Subcutaneous adipose tissue (tissue), 1 donor: ENCODE measurements at regions not wholly inside any gene's neighbourhood (a gene's known extent, or its start where the extent isn't known, plus 50 kb on each side); places are given as distances from the start of the nearest gene placed in this dataset.
A peak's percentile ranks its signal among the peaks of the same experiment; 100 is the strongest.

ENCODE experiments used
- small RNA-seq: library from RNA; depleted of rRNA; stranded (forward); fragments of <200 nt; gene quantifications from one replicate; pipeline ENCODE3, GENCODE V24; 2016
- TF ChIP-seq, protein P1 (sequence below): fragments of 450-650 bp; IDR thresholded peaks from one replicate; pipeline ENCODE4 v1.5.1; 2016; ENCODE audit warnings: low read depth, mild to moderate bottlenecking, control low read depth, antibody characterized with exemption, moderate library complexity

DNA sequence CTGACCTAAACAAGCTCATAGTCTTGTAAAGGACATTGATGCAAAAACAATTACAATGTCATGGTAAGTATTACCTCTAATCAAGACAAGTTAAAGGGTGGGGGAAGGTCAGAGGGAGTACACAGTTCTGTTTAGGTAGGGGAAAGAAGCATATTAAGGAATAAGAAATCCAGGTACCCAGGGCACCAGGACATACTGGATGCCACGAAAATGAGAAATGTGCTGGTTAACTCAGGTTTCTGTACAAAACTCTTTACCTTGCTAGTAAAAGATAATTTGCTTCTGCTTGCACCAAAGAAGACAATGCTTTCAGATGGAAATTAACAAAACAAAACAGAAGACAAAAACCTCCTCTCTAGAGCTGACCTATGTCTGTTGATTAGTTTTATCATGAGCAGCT, 70.7 kb upstream of the MED13 start:
- TF ChIP-seq, protein P1, sequence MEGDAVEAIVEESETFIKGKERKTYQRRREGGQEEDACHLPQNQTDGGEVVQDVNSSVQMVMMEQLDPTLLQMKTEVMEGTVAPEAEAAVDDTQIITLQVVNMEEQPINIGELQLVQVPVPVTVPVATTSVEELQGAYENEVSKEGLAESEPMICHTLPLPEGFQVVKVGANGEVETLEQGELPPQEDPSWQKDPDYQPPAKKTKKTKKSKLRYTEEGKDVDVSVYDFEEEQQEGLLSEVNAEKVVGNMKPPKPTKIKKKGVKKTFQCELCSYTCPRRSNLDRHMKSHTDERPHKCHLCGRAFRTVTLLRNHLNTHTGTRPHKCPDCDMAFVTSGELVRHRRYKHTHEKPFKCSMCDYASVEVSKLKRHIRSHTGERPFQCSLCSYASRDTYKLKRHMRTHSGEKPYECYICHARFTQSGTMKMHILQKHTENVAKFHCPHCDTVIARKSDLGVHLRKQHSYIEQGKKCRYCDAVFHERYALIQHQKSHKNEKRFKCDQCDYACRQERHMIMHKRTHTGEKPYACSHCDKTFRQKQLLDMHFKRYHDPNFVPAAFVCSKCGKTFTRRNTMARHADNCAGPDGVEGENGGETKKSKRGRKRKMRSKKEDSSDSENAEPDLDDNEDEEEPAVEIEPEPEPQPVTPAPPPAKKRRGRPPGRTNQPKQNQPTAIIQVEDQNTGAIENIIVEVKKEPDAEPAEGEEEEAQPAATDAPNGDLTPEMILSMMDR = peak; percentile 75

DNA sequence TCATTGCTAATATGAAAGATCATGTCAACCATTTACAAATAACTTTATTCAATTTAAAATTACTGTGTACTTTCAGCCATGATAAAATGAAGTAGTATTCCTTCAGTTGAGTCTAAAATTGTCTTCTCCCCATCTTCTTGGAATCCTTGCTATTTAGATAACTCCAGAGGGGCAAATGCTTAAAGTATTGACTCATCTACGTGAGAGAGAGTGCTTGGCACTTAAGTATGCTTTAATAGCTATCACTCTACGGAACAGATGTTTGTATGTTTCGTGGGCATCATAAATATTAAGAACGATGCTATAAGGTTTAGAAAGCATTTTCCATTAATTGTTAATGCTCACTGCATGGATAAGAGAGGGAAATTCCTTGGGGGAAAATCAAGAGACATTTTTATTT, 69.3 kb upstream of the MED13 start:
- TF ChIP-seq, protein P1 = no peak

DNA sequence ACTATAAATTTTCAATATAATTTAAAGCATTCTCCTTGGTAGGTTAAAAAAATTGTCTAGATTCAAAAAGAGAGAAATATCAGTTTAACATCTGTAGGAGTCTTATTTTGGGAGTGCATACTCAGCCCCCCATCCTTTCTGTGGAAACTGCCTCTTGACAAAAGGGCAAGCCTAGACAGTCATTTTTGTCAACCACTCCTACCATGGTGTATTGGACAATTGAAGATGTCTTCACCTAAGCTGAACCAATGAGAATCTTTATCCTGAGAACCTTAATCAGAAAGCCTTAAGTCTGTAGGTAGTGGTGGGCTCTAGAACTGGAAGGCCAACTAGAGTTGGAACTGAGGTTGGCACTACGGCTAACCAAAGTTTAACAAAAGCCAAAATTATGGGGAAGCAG, 65.7 kb upstream of the MED13 start:
- TF ChIP-seq, protein P1 = no peak

DNA sequence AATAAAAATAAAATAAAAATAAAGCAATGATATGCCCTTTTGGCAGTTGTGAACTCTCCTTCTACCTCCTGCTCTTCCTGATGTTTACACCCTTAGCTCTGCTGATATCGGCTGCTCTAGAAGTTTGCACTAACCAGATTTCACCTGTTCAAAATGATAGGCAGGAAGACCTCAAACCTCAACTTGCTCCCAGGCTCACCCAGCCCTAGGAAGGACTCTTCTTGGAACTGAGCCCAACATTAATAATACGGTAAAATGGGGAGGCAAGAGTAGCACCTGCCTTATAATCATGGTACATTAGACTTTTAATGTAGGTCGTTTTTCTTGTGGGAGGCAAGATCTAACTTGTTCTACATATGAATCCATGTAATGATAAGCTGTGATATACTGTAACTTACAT, 61.2 kb upstream of the MED13 start:
- TF ChIP-seq, protein P1 = no peak

DNA sequence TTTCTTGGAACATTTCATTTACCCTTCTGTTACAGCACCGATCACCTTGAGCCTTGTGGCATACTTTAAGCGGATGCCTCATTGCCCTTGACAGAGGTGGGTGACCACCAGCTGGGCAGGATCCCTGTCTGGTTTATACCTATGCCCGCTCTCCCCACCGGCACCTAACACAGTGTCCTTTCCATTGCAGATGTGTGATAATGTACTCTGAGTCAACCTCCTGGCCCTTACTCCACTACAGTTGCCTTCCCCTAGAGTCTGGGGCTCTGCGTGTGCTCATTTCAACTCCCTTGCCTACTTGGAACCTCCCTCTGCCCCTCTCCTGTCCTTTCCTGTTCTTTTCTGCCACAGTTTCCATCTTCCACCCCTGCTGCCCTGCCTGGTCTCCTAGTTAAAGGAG, 60.2 kb upstream of the MED13 start:
- TF ChIP-seq, protein P1 = no peak

GRCh38 chr17:62121025-62121730, 56.1 kb upstream of the MED13 start:
- TF ChIP-seq, protein P1 = no peak

- TF ChIP-seq, protein P1 = no peak
Measured at GRCh38 chr17:62119373-62119772, 54.3 kb upstream of the MED13 start.

Small RNAs in the stretch of these regions (small RNA-seq; reads per million reads assigned to genes)
- 0.49 reads per million for gene RF00019
